ENCODE measurements at regions not wholly inside any gene's neighbourhood (a gene's known extent, or its start where the extent isn't known, plus 50 kb on each side); places are given as distances from the start of the nearest gene placed in this dataset.

GRCh38 chr6:150661216-150662007, 61.7 kb downstream of the PLEKHG1 start:
- DNase-seq (ENCODE audit: low read depth): no peak
- no peak overlapping the region for H3K4me3 ChIP-seq (ENCODE audit: low read depth, low read length)
- TF ChIP-seq CTCF (IDR thresholded peaks at IDR 0.05; ENCODE audit: insufficient read depth, low read length): no peak

- DNase-seq (ENCODE audit: low read depth): no peak
- no peak for TF ChIP-seq CTCF (IDR thresholded peaks at IDR 0.05; ENCODE audit: insufficient read depth, low read length)
- no peak overlapping the region for H3K4me3 ChIP-seq (ENCODE audit: low read depth, low read length)
Measured at GRCh38 chr6:150662814-150663213, 63.1 kb downstream of the PLEKHG1 start.

- no peak overlapping the region for H3K4me3 ChIP-seq (ENCODE audit: low read depth, low read length)
- DNase-seq (ENCODE audit: low read depth): no peak
- TF ChIP-seq CTCF (IDR thresholded peaks at IDR 0.05; ENCODE audit: insufficient read depth, low read length): no peak
Measured at GRCh38 chr6:150664091-150664490, 64.4 kb downstream of the PLEKHG1 start.

- peak; percentile 5 for DNase-seq (ENCODE audit: low read depth)
- no peak for TF ChIP-seq CTCF (IDR thresholded peaks at IDR 0.05; ENCODE audit: insufficient read depth, low read length)
- no peak overlapping the region for H3K4me3 ChIP-seq (ENCODE audit: low read depth, low read length)
Measured at GRCh38 chr6:150666071-150666470, 66.4 kb downstream of the PLEKHG1 start.

GRCh38 chr6:150667359-150667758, 67.7 kb downstream of the PLEKHG1 start:
- no peak overlapping the region for H3K4me3 ChIP-seq (ENCODE audit: low read depth, low read length)
- no peak for TF ChIP-seq CTCF (IDR thresholded peaks at IDR 0.05; ENCODE audit: insufficient read depth, low read length)
- no peak for DNase-seq (ENCODE audit: low read depth)

- no peak overlapping the region for H3K4me3 ChIP-seq (ENCODE audit: low read depth, low read length)
- peak; percentile 37 for TF ChIP-seq CTCF (IDR thresholded peaks at IDR 0.05; ENCODE audit: insufficient read depth, low read length)
- DNase-seq (ENCODE audit: low read depth): peak; percentile 90
Measured at GRCh38 chr6:150667977-150668716, 68.5 kb downstream of the PLEKHG1 start.

All from fibroblast of the aortic adventitia (primary cell).